GM12873 (cell line): ENCODE measurements at regions not wholly inside any gene's neighbourhood (a gene's known extent, or its start where the extent isn't known, plus 50 kb on each side); places are given as distances from the start of the nearest gene placed in this dataset.

ENCODE experiments used
- TF ChIP-seq, protein P1 (sequence below): IDR thresholded peaks from 2 replicates; pipeline ENCODE4 v1.5.1; 2012; ENCODE audit warnings: low read depth, mild to moderate bottlenecking, moderate library complexity, low read length, control low read depth; ENCODE audit not compliant: insufficient read depth; ENCODE audit errors: missing control alignments

DNA sequence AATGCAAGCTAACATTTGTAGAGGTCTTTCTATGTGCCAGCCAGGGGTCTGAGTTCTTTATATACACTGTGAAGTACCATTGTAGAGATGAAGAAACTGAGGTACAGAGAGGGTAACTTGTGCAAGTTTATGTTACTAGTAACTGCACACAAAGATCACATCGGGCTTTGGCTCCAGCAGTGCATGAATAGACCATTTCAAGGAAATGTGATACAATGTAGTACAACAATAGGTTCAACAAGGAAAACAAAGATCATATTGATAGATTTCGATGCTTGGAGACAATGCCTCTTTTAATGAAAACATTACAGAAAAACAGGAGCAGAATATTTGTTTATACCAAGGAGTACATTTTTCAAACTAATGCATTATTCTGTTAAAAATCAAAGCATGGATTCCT lies 115.3 kb downstream of the POLR2M start:
- TF ChIP-seq, protein P1, sequence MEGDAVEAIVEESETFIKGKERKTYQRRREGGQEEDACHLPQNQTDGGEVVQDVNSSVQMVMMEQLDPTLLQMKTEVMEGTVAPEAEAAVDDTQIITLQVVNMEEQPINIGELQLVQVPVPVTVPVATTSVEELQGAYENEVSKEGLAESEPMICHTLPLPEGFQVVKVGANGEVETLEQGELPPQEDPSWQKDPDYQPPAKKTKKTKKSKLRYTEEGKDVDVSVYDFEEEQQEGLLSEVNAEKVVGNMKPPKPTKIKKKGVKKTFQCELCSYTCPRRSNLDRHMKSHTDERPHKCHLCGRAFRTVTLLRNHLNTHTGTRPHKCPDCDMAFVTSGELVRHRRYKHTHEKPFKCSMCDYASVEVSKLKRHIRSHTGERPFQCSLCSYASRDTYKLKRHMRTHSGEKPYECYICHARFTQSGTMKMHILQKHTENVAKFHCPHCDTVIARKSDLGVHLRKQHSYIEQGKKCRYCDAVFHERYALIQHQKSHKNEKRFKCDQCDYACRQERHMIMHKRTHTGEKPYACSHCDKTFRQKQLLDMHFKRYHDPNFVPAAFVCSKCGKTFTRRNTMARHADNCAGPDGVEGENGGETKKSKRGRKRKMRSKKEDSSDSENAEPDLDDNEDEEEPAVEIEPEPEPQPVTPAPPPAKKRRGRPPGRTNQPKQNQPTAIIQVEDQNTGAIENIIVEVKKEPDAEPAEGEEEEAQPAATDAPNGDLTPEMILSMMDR: no peak

DNA sequence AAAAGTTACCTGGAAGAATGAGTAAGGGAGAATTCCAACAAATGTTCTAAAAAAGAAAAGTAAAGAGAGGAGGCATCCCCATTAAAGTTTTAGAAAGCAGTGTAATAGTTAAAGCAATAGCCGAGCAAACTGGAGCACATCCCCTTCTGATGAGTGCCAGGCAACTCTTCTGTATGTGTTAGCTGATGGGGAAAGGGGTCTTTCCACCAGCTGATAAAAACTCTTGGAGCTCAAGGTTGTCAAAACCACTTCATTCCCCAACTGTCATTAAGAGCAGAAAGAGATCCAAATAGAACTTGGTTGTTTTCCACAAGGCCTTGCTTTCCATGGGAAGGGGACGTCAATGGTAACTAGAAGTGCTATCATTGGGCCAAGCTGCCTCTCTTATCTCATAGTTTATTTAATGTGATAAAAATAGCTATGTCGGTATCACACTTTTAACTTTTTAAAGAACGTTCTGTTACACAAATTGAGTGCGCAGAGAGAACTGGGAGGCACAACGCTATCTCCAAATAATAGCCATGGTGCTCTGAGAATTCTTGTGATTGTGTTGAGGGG lies 116.9 kb downstream of the POLR2M start:
- TF ChIP-seq, protein P1: no peak

DNA sequence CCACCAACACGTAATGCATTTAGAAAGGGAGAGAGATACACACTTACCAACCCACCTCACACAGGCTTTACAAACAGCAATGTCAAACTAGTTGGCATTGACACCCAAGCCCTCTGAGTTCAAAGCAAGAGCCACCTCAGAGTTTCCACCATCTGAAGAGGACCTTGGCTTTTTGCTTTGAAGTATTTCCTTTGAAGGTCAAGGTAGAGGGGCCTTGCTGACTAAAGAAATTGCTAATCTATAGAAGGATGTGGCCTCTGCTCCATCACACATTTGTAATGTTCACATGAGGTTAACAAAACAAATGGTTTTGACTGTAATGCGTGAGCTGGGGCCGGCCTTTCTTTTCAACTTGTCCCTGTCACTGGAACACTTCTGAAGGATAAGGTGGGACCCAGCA lies 117.7 kb downstream of the POLR2M start:
- TF ChIP-seq, protein P1: no peak

DNA sequence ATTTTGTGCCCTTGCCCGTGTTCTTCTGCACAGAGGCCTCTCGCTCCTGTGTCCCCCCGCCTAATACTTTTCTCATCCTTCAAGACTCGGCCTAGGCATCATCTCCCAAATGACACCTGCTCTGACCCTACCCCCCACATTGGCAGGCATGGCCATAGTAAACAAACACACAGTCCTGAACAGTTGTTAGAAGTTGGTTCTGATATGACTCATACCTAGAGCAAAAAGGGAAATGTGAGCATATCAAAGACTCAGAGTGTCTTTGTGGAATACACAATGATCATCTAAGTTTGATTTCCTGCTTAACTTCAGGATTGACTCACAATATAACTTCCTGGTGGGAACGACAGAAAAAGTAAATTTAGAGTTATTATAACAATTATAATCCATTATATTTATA lies 120.5 kb downstream of the POLR2M start:
- TF ChIP-seq, protein P1: no peak

DNA sequence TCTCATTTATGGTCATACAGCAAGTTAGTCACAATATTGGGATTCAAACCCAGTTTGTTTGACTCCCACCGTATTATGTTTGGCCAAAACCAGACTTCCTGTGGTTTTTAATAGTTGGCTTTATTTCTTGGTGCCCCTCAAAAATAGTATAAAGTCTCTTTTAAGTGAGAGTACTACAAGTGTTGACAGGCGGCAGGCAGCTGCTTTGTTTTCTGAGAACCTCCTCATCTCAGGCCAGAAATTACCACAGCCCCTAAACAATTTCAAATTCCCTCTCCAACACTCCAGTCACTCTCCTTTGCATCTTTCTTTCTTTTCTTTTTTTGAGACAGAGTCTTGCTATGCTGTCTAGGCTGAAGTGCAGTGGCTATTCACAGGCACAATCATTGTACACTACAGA lies 121.5 kb downstream of the POLR2M start:
- TF ChIP-seq, protein P1: no peak

DNA sequence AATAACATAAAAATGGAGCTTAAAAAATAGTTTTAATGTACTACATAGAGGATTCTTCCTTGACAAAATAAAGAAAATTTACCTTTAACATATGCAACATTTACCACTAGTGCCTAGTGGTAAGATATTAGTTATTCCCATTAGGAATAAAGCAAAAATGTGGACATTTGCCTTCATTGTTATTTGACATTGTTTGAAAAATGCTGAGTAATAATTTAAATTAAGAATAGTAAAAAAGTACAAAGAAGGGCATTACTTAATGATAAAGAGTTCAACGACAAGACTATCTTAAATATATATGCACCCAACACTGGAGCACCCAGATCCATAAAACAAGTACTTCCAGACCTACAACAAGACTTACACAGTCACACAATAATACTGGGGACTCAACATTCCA lies 125.7 kb downstream of the POLR2M start:
- TF ChIP-seq, protein P1: no peak

DNA sequence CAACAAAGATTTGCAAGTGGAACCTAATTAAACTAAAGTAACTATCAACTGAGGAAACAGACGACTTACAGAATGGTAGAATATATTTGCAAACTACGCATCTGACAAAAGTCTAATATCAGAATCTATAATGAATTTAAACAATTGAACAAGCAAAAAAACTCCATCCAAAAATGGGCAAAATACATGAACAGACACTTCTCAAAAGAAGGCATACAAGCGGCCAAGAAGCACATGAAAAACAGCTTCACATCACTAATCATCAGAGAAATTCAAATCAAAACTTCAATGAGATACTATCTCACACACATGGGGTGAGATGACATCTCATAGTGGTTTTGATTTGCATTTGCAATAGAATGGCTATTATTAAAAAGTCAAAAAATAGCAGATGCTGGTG lies 128.6 kb downstream of the POLR2M start:
- TF ChIP-seq, protein P1: no peak
